Stimulated activated CD4-positive, alpha-beta T cell treated with anti-CD3 and anti-CD28 coated beads, Interleukin-15, amount 100 ng/mL, for 48 hours (primary cell): ENCODE measurements at regions not wholly inside any gene's neighbourhood (a gene's known extent, or its start where the extent isn't known, plus 50 kb on each side); places are given as distances from the start of the nearest gene placed in this dataset.

Experiments used
- DNase-seq, 2 donors: peaks; one replicate each; pipeline ENCODE4 v3.0.0-alpha.2; 2020; ENCODE audit warnings: low read depth in 2 of 2

- DNase-seq = no peak
Measured at GRCh38 chr10:129140921-129141885, 325.8 kb upstream of the MGMT start.

GRCh38 chr10:129151281-129151680, 315.8 kb upstream of the MGMT start:
- DNase-seq = no peak

- DNase-seq = no peak
Measured at GRCh38 chr10:129156406-129156805, 310.6 kb upstream of the MGMT start.

GRCh38 chr10:129157185-129157584, 309.9 kb upstream of the MGMT start:
- DNase-seq = no peak

- DNase-seq = no peak
Measured at GRCh38 chr10:129161150-129161549, 305.9 kb upstream of the MGMT start.

GRCh38 chr10:129163531-129163930, 303.5 kb upstream of the MGMT start:
- no peak for DNase-seq

GRCh38 chr10:129165076-129165720, 301.8 kb upstream of the MGMT start:
- DNase-seq = no peak

- DNase-seq = no peak
Measured at GRCh38 chr10:129165770-129166169, 301.3 kb upstream of the MGMT start.

GRCh38 chr10:129168660-129169059, 298.4 kb upstream of the MGMT start:
- DNase-seq = no peak

GRCh38 chr10:129169115-129169514, 297.9 kb upstream of the MGMT start:
- no peak for DNase-seq

- DNase-seq = no peak
Measured at GRCh38 chr10:129170812-129171211, 296.2 kb upstream of the MGMT start.

GRCh38 chr10:129171812-129172211, 295.2 kb upstream of the MGMT start:
- no peak for DNase-seq

- DNase-seq = no peak
Measured at GRCh38 chr10:129174232-129175014, 292.6 kb upstream of the MGMT start.

GRCh38 chr10:129179245-129179971, 287.6 kb upstream of the MGMT start:
- DNase-seq = no peak

GRCh38 chr10:129179972-129180678, 286.9 kb upstream of the MGMT start:
- no peak for DNase-seq

GRCh38 chr10:129184196-129184595, 282.8 kb upstream of the MGMT start:
- no peak for DNase-seq

- no peak for DNase-seq
Measured at GRCh38 chr10:129187331-129187730, 279.7 kb upstream of the MGMT start.

GRCh38 chr10:129191797-129192196, 275.2 kb upstream of the MGMT start:
- DNase-seq = no peak

GRCh38 chr10:129192344-129193128, 274.5 kb upstream of the MGMT start:
- DNase-seq = no peak

GRCh38 chr10:129193148-129193547, 273.9 kb upstream of the MGMT start:
- DNase-seq = no peak
